ENCODE measurements at regions not wholly inside any gene's neighbourhood (a gene's known extent, or its start where the extent isn't known, plus 50 kb on each side); places are given as distances from the start of the nearest gene placed in this dataset.
"Not testable (repeated sequence)": the region's sequence is repeated elsewhere in the genome, so short reads cannot be mapped to it uniquely, and the experiment has no call there.

DNA sequence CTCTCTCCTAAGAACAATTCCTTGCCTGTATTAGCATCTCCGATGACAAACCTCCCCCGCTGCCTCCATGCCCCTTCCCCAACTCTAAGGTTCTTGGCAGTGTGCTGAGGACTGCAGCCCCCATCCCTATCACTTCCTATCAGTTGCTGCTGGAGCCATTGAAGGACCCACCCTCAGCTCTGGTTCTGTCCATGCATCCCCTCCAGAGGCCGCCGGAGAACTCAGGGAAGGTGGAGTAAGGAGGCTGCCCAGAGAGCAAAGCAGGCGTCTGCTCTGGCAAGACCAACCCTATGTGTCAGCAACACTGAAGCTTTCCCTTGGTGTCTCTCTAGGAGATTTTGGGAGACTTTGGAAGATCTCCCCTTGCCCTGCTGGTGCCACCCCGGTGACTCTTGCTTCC is 1139.5 kb downstream of the TBC1D22A start:
- DNase-seq (ENCODE audit: low read depth in 2 of 3, low spot score in 2 of 3), result no peak

DNA sequence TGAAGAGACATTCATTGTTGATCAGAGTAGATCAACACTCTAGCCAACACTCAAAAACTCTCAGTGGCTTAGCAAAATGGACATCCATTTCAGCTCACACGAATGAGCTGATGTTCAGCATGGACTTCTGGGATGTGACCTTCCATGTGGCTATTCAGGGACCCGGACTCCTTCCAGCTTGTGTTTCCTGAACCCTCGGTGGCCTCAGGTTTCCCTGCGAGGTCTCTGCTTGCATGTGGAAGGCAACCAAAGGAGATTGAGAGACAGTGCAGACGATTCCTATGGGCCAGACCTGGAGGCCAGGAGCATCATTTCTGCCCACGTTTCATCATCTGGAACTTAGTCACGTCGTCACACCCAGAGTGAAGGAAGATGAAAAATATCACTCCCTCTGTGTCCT is 1137.4 kb downstream of the TBC1D22A start:
- no peak for DNase-seq (ENCODE audit: low read depth in 2 of 3, low spot score in 2 of 3)

DNA sequence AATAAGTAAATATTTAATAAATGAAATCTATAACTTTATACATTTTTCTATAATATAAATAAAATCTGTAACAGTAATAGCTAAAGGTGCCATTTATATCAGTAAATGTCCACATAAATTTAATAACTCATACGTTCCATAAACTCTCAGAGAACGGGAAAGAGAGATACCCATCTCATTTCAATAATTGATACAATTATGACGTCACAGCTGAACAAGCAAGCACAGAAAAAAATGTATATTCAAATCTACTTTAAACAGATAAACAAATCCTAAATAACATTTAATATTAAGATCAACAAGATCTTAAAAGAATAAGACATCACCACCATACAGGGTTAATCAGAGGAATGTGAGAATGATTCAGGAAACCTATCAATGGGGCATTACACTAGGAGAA is 1136.5 kb downstream of the TBC1D22A start:
- no peak for DNase-seq (ENCODE audit: low read depth in 2 of 3, low spot score in 2 of 3)

DNA sequence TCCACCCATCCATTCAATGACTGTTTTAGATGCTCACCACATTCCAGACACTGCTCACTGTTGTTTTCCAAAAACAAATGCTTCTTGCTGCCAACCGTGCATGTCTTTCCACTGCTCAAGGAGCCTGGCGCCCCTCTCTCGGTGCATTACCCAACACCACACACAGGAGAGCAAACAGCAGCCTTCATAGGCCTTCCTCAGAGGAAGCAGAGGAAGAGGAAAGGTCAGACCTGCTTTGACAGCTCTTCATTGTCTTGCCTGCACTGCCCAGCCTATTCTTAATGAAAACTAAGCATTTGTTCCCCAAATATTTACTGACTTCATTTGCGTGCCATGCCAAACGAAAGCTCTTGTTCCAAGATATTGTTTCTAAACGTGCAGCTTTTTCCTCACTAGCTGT is 1129.2 kb downstream of the TBC1D22A start:
- DNase-seq (ENCODE audit: low read depth in 2 of 3, low spot score in 2 of 3), result no peak

DNA sequence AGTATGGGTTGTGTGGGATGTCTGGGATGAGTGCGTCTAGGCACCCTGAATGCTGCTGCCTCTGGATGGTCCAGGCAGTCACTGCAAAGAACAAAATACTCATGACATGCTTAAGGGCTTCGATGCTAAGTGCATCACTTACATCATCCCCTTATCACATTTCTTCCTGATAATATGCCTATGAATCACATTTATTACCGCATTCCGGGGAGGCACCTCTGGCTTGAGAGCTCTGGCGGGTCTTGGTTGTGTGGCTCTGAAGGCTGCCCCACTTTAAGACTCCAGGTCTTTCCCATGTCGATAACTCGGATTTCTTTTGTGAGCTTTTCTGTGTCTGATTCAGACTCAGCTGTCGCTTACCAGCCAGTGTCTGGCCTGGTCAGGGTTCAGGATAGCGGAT is 1126.4 kb downstream of the TBC1D22A start:
- no peak for DNase-seq (ENCODE audit: low read depth in 2 of 3, low spot score in 2 of 3)

DNA sequence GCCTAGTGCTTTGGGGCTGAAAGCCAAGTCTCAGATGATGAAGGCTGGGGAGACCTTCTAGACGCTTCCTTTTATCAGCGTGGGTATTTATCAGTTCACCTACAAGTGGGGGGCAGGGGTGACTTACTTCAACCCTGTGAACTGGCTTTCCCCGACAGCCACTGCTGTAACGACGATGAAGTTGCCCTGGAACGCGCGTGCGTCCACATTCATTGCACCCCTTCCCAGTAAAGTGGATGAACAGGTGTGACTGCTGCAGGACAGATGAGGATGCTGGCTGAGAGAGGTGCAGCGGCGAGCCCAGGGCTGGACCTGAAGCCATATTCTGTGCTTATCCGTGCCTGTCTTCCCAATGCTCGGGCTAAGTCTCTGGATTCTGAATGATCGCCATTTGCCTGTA is 1122.3 kb downstream of the TBC1D22A start:
- no peak for DNase-seq (ENCODE audit: low read depth in 2 of 3, low spot score in 2 of 3)

DNA sequence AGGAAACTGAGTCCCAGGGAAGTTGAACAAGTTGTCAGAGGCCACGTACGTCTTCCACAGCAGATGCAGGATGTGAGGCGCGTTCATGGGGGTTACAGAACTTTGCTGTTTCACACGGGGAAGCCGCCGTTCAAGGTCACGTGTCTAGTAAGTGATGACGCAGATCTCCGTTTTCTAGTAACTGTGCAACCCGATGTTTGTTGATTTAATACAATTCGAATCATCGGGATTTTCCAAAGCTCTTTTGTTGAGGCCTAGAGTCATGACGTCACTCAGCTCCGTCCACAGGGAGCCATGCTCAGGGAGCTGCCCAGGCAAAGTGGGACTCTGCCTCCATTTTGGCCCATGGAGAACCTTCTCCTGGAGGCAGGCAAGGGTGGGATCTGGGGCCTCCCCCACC is 1121.8 kb downstream of the TBC1D22A start:
- DNase-seq (ENCODE audit: low read depth in 2 of 3, low spot score in 2 of 3), result no peak

DNA sequence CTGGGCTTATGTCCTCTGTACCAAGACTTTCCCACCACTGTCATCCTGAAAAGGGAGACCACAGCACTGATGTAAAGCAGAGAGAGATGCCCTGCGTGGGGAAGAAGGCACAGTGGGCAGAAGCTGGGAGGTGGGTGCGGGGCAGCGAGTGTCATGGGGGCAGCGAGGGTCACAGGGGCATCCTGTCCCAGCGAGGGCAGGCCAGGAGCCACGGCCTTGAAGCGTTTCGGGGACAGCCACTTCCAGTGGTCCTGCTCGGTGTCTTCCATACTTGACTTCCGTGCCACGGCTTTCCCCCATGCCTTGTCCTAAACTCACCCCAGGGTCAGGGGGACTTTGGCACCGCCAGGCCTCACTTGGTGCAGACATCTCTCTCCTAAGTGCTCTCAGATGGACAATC is 1121.3 kb downstream of the TBC1D22A start:
- no peak for DNase-seq (ENCODE audit: low read depth in 2 of 3, low spot score in 2 of 3)

DNA sequence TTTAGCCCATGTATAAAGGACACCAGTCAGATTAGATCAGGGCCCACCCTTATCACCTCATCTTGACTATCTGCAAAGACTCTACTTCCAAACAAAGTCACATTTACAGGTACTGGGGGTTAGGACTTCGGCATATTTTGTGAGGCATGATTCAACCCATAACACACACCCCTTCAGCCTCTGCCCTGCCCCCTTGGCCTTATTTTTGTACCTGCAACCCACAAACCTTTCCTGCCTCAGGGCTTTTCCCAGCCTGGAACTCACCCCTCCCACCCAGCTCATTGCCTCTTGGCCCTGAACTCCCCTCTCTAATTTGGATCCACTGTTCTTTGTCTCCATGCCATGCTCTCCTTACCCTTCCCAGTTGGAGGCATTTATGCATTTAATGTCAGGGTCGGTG is 1116.9 kb downstream of the TBC1D22A start:
- DNase-seq (ENCODE audit: low read depth in 2 of 3, low spot score in 2 of 3), result no peak

DNA sequence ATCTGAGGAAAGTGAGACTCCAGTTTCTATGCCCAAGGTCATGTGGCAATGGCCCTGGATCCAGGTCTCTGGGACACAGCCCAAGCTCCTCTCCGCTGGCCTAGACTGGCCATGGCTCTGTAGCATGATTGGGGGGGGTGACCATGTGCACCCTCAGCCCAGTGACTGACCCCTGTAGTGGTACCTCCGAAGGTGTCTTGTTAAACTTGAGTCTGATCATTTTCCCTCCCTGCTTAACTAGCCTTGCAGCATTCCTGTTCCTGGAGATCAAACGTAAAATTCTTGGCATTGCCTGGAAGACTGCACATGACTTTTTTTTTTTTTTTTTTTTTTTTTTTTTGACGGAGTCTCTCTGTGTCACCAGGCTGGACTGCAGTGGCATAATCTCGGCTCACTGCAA is 1116.0 kb downstream of the TBC1D22A start:
- DNase-seq (ENCODE audit: low read depth in 2 of 3, low spot score in 2 of 3), result no peak

DNA sequence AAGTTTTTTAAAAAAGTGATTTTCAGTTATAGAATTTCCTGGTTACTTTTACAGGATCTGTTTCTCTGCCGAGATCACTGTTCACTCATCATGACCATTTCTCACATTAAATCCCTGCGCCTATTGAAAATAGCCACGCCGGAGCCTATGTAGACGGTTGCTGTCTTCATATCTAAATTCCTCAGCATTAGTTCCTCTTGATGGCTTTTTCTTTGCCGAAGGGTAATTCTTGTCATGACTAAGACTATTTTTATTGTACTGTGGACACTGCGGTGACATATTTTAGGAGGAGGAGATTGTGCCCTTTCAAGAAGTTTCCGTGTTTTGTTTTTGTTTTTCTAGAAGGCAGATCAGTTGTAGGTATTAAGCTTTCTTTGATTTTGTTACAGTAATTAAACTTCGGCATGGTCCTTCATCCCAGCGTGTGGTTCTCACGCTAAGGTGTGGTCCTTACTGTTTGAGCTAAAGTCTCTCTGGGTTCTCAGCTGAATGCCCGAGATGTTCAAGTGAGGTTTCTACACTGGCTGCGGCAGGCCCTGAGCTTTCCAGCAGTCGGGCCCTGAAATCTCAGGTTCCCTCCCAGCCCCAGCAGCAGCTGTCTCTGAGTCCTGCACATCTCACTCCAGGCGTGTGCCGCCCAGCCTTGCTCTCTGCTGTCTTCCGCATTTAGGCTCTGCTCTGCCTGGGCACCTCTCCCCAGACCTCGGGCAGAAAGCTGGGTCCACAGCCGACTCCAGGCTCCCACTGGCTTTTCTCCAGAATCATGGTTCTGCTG is 1110.5 kb downstream of the TBC1D22A start:
- DNase-seq (ENCODE audit: low read depth in 2 of 3, low spot score in 2 of 3), result no peak

DNA sequence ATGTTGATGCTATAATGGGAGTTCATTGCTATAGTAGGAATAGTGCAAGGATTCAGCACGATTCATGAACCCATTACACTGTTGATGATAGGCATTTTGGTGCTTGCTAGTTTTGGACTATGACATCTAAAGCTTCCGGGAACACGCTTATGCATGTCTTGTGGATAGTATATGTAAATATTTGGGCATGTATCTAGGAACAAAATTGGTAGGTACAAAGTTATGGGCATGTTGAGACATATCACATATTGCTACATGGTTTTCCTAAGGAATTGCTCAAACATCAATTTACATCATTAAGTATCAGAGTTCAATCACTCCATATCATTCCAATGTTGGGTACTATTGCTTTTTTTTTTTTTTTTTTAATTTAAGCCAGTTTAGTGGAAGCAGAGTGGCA is 1103.2 kb downstream of the TBC1D22A start:
- DNase-seq (ENCODE audit: low read depth in 2 of 3, low spot score in 2 of 3), result no peak

DNA sequence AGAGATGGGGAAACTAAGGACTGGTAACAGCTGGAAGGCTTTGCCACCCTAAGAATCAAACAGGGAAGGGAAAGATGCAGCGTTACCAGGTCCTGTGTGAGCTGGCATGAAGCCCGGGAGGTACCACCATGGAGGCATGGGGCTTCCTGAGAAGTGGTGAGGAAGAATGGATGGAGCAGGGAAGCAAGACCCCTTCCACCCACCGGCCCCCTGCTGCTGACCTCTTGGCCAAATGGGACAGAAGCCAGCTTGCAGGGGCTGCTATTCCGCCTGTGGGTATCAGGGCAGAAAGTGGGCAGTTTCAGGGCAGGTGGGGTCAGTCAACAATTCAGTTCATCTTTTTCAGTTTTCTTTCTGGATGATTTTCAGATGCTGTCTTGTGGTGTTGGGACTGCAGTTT is 1099.9 kb downstream of the TBC1D22A start:
- DNase-seq (ENCODE audit: low read depth in 2 of 3, low spot score in 2 of 3), result no peak

DNA sequence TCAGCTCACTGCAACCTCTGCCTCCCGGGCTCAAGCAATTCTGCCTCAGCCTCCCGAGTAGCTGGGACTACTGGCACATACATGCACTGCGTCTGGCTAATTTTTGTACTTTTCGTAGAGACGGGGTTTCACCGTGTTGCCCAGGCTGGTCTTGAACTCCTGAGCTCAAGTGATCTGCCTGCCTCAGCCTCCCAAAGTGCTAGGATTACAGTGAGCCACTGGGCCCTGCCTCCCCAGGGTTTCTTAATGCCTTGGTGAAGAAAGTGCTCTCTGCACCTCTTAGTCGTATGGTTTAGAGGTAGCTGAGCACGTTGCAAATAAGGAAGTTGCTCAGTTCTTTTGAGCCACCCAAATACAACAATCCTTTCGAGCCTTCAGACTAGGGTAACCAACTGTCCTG is 1098.5 kb downstream of the TBC1D22A start:
- not testable (repeated sequence) for DNase-seq (ENCODE audit: low read depth in 2 of 3, low spot score in 2 of 3)

DNA sequence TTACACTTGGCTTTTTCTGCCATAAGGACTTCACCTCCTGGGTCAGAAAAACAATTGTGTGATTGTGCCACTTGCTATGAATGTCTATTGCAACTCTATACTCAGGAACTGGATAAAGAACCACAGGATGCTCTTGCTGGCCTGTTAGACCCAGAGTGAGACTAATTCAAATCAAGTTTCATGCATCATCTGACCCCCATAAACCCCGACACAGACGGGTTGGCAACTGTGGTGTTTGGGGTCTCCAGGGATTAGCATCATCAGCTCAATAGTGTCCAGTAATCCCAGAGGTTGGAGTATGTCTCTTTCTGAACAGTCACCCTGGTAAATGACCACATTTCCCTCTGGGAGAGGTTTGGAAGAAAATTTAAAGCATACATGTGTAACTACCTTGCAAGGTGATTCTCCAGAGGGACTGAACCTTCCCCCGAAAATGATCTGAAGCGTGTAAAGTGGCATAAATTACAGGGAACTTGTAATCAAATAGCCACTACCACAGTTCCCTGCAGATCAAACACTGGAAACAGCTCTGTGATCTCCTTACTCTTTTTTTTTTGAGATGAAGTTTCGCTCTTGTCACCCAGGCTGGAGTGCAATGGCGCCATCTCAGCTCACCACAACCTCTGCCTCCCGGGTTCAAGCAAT is 1097.6 kb downstream of the TBC1D22A start:
- no peak for DNase-seq (ENCODE audit: low read depth in 2 of 3, low spot score in 2 of 3)

DNA sequence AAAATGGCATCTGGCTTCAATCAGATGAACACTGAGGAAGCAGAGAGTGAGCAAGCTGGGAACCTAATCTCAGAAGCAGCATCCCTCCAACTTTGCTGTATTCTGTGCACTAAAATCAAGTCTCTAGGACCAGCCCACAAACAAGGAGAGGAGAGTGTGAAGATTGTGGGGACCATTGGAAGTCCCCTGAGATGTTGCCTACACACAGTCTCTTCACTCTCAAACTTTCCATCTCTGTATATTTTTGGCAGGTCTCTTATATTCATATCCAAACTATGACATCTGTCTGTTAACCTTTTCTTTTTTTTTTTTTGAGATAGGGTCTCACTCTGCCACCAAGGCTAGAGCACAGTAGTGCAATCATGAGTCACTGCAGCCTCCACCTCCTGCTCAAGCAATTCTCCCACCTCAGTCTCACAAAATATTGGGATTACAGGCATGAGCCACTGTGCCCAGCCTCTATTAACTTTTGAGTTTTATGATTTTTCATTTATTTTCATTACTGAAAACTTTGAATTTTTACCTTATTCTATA is 1096.4 kb downstream of the TBC1D22A start:
- DNase-seq (ENCODE audit: low read depth in 2 of 3, low spot score in 2 of 3), result no peak

DNA sequence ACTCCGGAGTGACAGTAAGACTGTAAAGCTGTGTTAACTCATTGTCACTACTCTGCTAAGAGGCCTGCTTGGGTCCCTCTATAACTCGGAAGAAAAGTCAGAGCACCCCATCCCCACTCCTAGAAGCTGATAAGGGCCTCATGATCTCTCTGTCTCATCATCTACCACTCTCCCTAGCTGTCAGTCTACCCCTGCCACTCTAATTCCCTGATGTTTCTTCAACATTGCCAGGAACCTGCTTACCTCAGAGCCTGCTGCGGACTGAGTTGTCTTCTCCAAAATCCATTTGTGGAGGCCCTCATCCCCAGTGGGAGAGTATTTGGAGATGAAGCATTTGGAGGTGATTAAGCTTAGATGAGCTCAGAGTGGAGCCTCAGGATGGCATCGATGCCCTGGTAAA is 1092.2 kb downstream of the TBC1D22A start:
- DNase-seq (ENCODE audit: low read depth in 2 of 3, low spot score in 2 of 3), result no peak

DNA sequence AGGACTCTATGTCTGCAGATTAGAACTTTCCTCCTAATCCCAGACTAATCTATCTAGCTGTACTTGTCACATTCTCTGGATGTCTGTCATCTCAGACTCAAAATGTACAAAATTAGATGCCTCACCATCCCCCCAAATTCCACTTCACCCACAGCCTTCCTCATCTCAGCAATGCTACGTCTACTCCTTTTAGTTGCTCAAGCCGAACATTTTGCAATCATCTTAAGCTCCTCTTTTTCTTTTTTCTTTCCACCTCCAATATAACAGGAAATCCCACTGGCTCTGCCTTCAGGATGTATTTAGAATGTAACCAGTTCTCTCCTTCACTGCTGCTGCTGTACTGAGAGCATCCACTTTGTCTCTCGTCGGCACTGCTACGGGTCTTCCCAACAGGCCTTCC is 1091.8 kb downstream of the TBC1D22A start:
- DNase-seq (ENCODE audit: low read depth in 2 of 3, low spot score in 2 of 3), result no peak

DNA sequence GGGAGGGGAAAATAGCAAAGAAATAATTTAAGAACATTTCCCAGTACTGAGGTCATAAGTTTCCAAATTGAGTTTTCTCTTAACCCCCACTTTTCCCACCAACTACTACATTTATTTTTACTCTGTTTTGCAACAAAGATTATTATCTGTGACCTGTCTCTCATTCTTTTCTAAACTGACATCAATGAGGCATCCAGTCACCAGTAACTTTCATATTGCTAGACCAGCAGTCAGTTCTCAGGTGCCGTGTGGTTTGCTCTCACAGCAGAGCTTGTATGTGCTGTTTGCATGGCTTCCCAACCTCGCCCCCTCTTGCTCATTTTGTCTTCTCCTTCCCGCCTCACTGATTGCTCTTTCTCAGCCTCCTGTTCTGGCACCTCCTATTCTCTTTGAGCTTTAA is 1091.3 kb downstream of the TBC1D22A start:
- DNase-seq (ENCODE audit: low read depth in 2 of 3, low spot score in 2 of 3), result no peak

DNA sequence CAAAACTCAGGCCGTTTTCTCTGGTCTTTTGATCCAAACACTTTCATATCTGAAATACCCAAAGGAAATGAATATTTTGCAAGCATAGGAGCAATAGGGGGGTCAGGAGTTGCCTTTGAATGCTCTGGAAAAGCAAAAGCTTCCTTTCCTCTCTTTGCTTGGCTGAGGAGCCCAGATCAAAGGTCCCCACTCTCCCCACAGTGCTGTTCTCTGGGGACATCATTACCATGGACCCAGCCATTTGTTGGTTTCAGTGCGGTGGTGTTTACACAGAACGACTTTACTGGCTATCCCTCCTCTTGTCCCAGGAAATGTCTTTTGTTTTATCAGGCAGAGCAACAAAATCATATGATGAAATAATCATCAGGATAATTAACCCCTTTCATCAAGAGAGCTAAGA is 1089.1 kb downstream of the TBC1D22A start:
- DNase-seq (ENCODE audit: low read depth in 2 of 3, low spot score in 2 of 3), result no peak

DNA sequence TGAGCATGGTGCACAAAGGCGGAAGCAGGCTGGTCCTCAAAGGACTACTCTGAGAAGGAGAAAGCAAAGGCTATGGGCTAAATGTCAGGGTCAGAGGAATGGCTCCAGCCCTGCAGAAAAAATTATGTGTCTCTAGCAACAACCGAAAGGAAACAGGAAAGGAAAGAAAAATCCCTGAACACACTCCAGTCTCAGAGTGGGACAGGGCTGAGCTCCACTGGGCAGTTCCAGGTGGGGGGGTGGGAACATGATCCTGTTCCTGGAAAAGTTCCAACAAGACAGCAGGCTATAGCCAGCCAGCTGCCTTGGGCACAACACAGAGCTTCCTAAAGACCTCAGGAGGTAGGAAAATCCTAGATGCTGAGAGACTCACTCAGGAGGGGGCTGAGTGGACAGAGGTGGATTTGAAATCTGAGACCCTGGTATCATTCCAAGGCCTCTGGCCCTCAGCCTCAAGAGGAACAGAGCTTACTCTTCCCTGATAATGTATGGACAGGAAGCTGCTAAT is 1088.2 kb downstream of the TBC1D22A start:
- DNase-seq (ENCODE audit: low read depth in 2 of 3, low spot score in 2 of 3), result no peak

DNA sequence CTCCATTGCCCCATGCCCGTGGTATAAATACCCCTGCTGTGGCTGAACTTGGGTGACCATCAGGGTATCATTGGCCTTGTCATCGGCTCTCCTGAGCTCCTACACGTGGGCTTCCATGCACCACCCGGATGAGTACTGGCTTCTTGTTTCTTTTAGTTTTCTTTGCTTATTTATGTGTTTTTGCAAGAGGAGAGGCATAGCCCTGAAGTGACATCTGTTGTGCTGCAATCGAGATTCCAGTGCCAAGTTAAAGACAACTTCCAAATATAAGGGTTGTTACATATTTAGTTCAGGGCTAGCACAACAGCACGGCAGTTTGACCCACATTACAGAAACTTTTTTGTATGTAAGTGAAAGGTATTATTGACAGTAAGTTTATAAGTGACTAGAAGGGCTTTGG is 1087.1 kb downstream of the TBC1D22A start:
- DNase-seq (ENCODE audit: low read depth in 2 of 3, low spot score in 2 of 3), result no peak

Data from activated CD8-positive, alpha-beta memory T cell treated with anti-CD3 and anti-CD28 coated beads for 48 hours (primary cell).